Osteoblast (primary cell): ENCODE measurements at regions not wholly inside any gene's neighbourhood (a gene's known extent, or its start where the extent isn't known, plus 50 kb on each side); places are given as distances from the start of the nearest gene placed in this dataset.
"Not testable (repeated sequence)": the region's sequence is repeated elsewhere in the genome, so short reads cannot be mapped to it uniquely, and the experiment has no call there.

Source experiments
- DNase-seq: peaks from one replicate; pipeline ENCODE4 v3.0.0; 2011; ENCODE audit warnings: low spot score, mixed read lengths; ENCODE audit not compliant: insufficient read length; ENCODE audit errors: missing footprints
- H2AFZ ChIP-seq: 2 replicates; pipeline ENCODE4 v1.6.0; 2011; ENCODE audit warnings: mild to moderate bottlenecking, low read length
- H3K27ac ChIP-seq: 2 replicates; pipeline ENCODE4 v1.5.1; 2011; ENCODE audit warnings: mild to moderate bottlenecking, low read depth, low read length, moderate library complexity
- H3K27me3 ChIP-seq: 2 replicates; pipeline ENCODE4 v1.6.0; 2012; ENCODE audit warnings: mild to moderate bottlenecking, control low read depth, inconsistent platforms, low read length, moderate library complexity; ENCODE audit not compliant: insufficient read depth
- H3K36me3 ChIP-seq: 2 replicates; pipeline ENCODE4 v1.5.1; 2011; ENCODE audit warnings: mild to moderate bottlenecking, low read length, control low read depth, moderate library complexity; ENCODE audit not compliant: insufficient read depth
- H3K4me1 ChIP-seq: 2 replicates; pipeline ENCODE4 v1.5.1; 2011; ENCODE audit warnings: mild to moderate bottlenecking, low read length, control low read depth, moderate library complexity; ENCODE audit not compliant: insufficient read depth
- H3K4me2 ChIP-seq: 2 replicates; pipeline ENCODE4 v1.6.0; 2011; ENCODE audit warnings: mild to moderate bottlenecking, low read length; ENCODE audit not compliant: insufficient read depth
- H3K4me3 ChIP-seq: fragments of 200-600 bp; sonication (generic); 3 replicates; pipeline ENCODE4 v1.5.1; 2012; ENCODE audit warnings: mild to moderate bottlenecking, low read length, inconsistent platforms; ENCODE audit not compliant: insufficient read depth
- H3K79me2 ChIP-seq: 2 replicates; pipeline ENCODE4 v1.6.0; 2012; ENCODE audit warnings: mild to moderate bottlenecking, low read length, control low read depth, inconsistent platforms; ENCODE audit not compliant: insufficient read depth
- H3K9me3 ChIP-seq: 2 replicates; pipeline ENCODE4 v1.5.1; 2011; ENCODE audit warnings: low read depth, low read length, control low read depth
- H4K20me1 ChIP-seq: 2 replicates; pipeline ENCODE4 v1.6.0; 2012; ENCODE audit warnings: mild to moderate bottlenecking, low read length, control low read depth; ENCODE audit not compliant: insufficient read depth
- CTCF ChIP-seq: IDR thresholded peaks from 2 replicates; pipeline ENCODE4 v1.5.1; 2011; ENCODE audit warnings: mild to moderate bottlenecking, low read depth, low read length, moderate library complexity; ENCODE audit errors: extremely low read depth

GRCh38 chr2:239548451-239548871, 147.6 kb upstream of the HDAC4 start:
- Histone ChIP-seq H3K4me2 (no peak overlapping the region), H3K4me3 (no peak overlapping the region), H2AFZ (no peak overlapping the region), H3K36me3 (no peaks in the 10 kb centered on the region), H3K9me3 (no peaks in the 10 kb centered on the region), H3K4me1 (no peaks in the 10 kb centered on the region), H3K79me2 (no peaks in the 10 kb centered on the region), H4K20me1 (no peaks in the 10 kb centered on the region), H3K27me3 (no peaks in the 10 kb centered on the region), H3K27ac (no peak overlapping the region)
- TF ChIP-seq CTCF = no peak
- no peak for DNase-seq

GRCh38 chr2:239547140-239547539, 146.3 kb upstream of the HDAC4 start:
- not testable (repeated sequence) for H3K4me1 ChIP-seq, H4K20me1 ChIP-seq, H3K4me3 ChIP-seq, H3K36me3 ChIP-seq, H3K79me2 ChIP-seq, H2AFZ ChIP-seq, DNase-seq, H3K27me3 ChIP-seq, H3K4me2 ChIP-seq, H3K27ac ChIP-seq, H3K9me3 ChIP-seq

GRCh38 chr2:239546541-239546940, 145.7 kb upstream of the HDAC4 start:
- no peak overlapping the region for H3K4me2 ChIP-seq
- H2AFZ ChIP-seq = no peak overlapping the region
- no peak overlapping the region for H3K27ac ChIP-seq
- H3K4me1 ChIP-seq = no peaks in the 10 kb centered on the region
- TF ChIP-seq CTCF = no peak
- H3K36me3 ChIP-seq = no peaks in the 10 kb centered on the region
- H3K9me3 ChIP-seq = no peaks in the 10 kb centered on the region
- no peaks in the 10 kb centered on the region for H3K79me2 ChIP-seq
- no peak for DNase-seq
- H3K27me3 ChIP-seq = no peaks in the 10 kb centered on the region
- H3K4me3 ChIP-seq = no peak overlapping the region
- H4K20me1 ChIP-seq = no peaks in the 10 kb centered on the region

- Histone ChIP-seq H3K4me2 (no peak overlapping the region), H3K36me3 (no peaks in the 10 kb centered on the region), H2AFZ (no peak overlapping the region), H4K20me1 (no peaks in the 10 kb centered on the region), H3K79me2 (no peaks in the 10 kb centered on the region), H3K9me3 (no peaks in the 10 kb centered on the region), H3K4me3 (no peak overlapping the region), H3K4me1 (no peaks in the 10 kb centered on the region), H3K27me3 (no peaks in the 10 kb centered on the region), H3K27ac (no peak overlapping the region)
- no peak for DNase-seq
- TF ChIP-seq CTCF = no peak
These were observed 145.0 kb upstream of the HDAC4 start for GRCh38 chr2:239545741-239546392.
